GM19043 (cell line): ENCODE measurements at regions not wholly inside any gene's neighbourhood (a gene's known extent, or its start where the extent isn't known, plus 50 kb on each side); places are given as distances from the start of the nearest gene placed in this dataset.
"Not testable (repeated sequence)": the region's sequence is repeated elsewhere in the genome, so short reads cannot be mapped to it uniquely, and the experiment has no call there.

Experiments
- ATAC-seq: cut with Tn5 transposase; IDR thresholded peaks from one replicate; pipeline ENCODE4 v1.9.1; 2021; ENCODE audit warnings: low read depth; ENCODE audit not compliant: unreplicated experiment

DNA sequence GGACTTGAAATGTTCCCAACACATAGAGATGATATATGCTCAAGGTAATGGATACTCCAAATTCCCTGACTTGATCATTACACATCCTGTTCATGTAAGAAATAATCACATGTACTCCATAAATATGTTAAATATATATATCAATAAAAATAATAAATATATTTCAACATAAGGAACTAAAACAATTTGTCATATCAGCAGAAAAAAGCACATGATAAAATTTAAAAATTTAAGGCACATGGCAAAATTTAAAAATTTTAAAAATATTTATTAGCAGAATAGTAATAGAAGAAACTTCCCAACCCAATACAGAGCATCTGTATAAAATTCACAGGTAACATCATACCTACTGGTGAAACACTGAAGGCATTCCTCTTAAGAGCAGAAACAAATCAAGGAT is 109.6 kb upstream of the KYNU start:
- no peak for ATAC-seq

DNA sequence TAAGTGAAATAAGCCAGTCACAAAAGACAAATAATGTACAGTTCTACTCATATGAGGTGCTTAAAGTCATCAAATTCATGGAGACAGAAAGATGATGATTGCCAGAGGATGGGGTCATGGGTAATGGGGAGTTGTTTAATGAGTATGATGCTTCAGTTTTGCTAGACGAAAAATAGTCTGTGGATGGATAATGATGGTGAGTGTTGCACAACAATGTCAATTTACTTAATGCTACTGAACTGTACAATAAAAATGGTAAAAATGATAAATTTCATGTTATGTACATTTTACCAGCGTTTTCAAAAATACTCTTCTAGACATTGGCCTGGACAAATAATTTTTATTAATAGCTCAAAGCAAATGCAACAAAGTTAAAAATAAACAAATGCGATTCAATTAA is 118.5 kb upstream of the KYNU start:
- ATAC-seq = no peak

DNA sequence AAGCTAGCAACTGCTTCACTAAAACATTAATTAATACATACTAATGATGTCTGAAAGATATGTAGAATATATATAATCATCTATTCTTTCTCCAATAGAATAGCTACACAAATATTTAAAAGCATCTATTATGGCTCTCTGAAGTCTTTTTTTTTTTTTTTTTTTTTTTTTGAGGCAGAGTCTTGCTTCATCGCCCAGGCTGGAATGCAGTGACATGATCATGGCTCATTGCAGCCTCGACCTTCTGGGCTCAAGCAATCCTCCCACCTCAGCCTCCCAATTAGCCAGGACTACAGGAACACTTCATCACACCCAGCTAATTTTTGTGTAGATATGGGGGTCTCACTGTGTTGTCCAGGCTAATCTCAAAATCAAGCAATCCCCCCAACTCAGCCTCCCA is 120.4 kb upstream of the KYNU start:
- no peak for ATAC-seq

DNA sequence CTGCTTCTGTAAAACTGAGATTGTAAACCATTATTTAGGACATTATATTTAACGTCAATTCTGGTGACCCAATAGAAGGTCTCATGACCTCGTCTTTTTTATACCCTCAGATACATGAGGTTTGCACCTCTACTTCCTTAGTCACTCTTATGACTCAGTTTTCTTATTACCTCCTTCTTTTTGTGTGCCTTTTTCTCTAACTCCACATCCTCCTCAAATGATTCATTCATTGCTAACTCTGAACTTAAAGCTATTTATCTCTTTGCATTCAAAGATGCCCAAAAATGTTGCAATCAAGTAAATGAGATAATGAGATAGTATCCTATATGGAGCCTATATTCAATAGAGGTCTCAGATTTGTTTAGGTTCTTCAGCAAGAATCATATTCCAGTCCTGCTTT is 121.0 kb upstream of the KYNU start:
- ATAC-seq = no peak

DNA sequence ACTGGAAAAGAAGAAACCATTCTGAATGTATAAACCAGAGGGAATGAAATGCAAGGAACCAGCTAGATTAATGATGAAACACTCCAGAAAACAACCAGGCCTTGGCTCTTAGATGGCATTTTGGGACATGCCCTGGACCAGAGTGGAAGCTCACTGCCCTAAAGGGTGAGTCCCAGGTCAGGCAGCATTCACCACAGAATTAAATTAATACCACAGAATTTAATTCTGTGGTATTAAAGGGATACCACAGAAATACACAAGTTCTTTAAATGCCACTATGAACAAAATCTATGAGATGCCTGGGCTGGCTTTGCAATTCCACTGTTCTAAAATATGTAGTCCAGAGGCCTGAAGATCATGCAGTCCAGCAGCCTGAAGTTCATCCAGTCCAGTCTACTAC is 122.3 kb upstream of the KYNU start:
- ATAC-seq = no peak

DNA sequence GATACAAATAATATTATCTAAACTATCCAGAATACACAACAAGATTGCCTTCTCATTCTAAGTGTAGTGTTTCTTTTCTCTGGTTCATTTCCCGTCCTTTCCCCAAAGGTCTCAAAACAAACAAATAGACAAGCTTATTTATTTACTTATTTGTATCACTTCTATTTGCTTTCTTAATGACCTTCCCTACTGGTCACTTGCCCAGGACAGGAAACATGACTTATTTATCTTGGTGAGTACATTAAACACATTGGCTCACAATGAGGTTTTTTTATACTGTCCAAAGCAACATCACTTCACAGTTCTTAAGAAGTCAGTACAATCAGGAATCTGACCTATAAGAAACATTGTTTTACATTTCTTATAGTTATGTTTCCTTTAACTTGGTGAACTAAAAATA is 123.3 kb upstream of the KYNU start:
- ATAC-seq = no peak

DNA sequence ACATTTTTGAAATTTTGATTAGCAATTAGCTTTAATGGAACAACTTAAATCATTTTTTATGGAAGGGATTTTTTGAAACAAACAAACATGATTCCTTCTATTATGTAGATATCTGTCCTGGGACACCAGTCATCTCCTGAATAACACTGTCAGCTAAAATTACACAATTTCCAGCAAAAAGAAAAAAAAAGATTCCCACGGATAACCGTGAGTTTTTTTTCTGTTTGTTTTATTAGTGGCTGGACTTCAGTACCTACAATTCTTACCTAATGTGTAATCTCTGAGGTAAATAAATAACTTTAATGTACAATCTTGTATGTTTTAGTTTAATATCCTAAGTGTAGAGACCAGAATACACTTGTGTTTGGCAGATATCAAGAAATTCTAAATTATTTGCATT is 126.6 kb upstream of the KYNU start:
- no peak for ATAC-seq

DNA sequence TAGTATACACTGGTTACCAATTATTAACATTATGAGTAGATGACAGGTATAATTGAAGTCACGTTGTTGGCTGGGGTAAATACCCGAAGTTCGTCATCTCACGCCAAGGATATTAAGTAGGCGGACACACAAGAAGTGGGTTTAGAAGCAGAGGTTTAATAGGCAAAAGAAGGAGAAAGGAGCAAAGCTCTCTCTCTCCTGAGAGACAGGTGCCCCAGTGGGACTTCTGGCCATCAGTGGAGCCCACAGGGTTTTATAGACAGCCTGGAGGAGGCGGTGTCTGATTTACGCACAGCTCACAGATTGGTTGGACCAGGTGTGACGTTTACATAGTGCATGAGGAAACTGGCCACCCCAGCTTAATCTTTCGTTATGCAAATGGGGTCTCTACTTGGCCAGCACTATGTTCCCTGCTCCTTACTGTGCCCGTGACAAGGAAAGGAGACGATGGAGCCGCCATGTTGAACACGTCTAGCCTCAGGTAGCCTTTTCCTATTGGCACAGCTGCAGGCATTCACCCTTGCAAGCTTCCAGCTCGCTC is 128.8 kb upstream of the KYNU start:
- no peak for ATAC-seq

DNA sequence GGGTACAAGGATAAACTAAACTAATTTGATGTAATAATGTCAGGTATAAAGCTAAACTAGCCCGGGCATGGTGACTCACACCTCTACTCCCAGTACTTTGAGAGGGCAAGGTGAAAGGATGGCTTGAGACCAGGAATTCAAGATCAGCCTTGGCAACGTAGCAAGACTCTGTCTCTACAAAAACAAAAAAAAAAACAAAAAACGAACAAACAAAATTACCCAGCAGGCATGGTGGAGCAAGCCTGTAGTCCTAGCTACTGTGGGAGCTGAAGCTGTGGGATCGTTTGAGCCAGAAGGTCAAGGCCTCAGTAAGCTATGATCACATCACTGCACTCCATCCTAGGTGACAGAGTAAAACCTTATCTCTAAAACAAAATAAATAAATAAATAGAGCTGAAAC is 131.8 kb upstream of the KYNU start:
- ATAC-seq = no peak

DNA sequence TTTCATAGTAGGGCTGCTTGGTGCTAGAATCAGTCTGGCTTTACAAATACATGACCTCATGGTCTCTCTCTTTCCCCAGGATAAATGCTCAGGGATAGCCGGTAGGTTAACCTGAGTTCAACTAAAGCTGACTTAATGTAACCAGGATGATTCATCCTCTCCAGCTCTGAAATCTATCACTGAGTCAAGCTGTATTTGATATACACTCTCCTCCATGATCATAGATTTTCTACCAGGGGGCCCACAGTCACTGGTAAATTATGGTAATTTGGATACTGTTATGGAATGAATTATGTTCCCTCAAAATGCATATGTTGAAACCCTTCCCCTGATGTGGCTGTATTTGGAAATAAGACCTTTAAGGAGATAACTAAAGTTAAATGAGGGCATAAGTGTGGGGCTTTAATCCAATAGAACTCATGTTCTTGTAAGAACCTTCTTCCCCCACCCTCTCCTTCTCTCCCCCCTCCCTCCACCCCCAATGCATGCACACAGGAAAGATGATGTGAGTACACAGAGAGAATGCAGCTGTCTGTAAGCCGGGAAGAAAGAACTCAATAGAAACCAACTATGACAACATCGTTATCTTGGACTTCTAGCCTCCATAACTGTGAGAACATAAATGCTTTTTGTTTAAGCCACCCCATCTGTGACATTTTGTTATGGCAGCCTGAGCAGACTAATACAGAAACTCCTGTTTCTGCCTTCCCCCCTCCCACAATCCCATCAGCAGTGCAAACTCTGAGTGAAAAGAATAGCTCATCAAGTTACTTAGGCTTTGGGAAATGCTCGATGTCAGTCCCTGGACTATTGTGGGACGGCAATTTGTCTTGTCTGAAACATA is 134.9 kb upstream of the KYNU start:
- no peak for ATAC-seq

DNA sequence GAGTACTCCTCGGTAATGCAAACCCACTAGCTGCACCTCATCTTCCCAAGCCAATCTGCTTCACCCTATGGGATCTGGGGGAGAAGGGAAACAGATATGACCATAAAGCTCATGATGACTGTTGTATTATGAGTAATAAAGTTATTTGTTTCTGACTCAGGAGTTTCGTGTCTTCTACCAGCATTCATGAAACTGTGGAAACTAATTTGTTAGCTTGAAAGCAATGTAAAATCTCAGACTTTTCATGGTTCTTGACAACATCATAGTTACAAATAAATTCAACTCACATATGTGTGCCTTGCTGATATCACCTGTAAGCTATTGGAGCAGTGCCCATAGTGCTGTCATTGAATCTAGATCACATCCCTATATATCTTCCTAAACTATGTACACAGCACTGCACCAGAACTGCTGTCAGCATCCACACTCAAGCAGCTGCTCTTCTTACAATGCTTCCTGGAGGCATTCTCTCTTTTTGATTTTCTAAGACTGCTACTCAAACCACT is 135.6 kb upstream of the KYNU start:
- ATAC-seq = no peak

DNA sequence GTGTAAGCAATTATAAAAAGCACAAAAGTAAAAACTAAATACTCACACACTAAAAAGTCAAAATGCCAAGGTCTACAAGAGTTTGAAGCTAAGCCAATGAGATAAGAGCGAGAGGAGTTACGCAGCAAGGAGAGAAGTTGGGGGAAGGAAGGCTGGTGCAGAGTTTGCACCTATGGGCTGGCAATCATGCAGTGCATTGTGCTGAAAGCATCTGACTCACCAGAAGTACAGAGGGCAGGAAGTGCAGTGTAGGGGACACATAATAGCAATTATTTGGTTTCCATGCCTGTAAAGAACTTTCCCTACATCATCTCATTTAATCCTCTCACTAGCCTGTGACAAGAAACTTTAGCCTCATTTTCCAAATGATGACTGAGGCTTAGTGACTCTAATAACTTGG is 142.7 kb upstream of the KYNU start:
- no peak for ATAC-seq

DNA sequence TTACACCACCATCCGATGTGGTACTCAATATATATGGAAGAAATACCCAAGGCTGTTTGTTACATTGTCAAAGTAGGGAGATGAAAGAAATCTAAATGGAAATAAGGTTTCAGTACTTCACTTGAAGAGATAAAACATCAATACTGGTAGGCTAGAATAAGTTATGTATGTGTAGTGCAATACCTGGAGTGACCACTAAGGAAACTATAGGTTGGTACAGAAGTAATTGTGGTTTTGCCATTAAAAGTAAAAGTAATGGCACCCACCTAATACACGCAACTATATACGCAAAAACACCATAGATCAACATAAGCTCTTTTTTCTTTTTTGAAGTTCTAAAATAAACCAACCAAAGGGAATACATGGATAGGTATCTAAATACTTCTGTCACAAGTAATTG is 143.2 kb upstream of the KYNU start:
- ATAC-seq = no peak

DNA sequence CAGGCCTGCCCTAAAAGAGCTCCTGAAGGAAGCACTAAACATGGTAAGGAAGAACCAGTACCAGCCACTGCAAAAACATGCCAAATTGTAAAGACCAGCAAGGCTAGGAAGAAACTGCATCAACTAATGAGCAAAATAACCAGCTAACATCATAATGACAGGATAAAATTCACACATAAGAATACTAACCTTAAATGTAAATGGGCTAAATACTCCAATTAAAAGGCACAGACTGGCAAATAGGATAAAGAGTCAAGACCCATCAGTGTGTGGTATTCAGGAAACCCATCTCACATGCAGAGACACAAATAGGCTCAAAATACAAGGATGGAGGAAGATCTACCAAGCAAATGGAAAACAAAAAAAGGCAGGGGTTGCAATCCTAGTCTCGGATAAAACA is 147.7 kb upstream of the KYNU start:
- ATAC-seq = not testable (repeated sequence)

DNA sequence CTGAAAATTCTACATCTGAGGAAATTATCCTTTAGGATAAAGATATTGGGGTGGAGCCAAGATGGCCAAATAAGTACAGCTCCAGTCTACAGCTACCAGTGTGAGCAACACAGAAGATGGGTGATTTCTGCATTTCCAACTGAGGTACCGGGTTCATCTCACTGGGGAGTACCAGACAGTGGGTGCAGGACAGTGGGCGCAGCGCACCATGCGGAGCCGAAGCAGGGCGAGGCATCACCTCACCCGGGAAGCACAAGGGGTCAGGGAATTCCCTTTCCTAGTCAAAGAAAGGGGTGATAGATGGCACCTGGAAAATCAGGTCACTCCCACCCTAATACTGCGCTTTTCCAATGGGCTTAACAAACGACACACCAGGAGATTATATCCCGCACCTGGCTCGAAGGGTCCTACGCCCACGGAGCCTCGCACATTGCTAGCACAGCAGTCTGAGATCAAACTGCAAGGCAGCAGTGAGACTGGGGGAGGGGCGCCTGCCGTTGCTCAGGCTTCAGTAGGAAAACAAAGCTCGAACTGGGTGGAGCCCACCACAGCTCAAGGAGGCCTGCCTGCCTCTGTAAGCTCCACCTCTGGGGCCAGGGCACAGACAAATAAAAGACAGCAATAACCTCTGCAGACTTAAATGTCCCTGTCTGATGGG is 149.5 kb upstream of the KYNU start:
- ATAC-seq = not testable (repeated sequence)

DNA sequence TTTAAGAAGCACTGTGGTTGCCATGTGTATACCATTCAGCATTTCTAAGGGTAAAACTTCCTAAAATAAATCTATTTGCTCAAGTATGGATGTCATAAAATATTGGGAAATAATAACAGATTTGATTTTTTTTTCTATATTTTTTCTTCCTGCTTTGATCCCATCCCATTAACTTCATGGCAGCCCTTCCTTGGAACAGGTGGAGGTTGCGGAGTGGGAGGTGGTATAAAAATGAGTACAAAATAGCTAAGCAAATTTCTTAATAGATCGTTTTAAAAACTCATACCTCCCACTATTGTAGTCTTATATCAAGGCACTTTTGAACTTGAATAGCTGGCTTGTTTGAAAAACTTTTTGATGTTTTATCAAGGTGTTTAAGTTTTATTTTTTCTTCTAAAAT is 152.1 kb upstream of the KYNU start:
- ATAC-seq = no peak

DNA sequence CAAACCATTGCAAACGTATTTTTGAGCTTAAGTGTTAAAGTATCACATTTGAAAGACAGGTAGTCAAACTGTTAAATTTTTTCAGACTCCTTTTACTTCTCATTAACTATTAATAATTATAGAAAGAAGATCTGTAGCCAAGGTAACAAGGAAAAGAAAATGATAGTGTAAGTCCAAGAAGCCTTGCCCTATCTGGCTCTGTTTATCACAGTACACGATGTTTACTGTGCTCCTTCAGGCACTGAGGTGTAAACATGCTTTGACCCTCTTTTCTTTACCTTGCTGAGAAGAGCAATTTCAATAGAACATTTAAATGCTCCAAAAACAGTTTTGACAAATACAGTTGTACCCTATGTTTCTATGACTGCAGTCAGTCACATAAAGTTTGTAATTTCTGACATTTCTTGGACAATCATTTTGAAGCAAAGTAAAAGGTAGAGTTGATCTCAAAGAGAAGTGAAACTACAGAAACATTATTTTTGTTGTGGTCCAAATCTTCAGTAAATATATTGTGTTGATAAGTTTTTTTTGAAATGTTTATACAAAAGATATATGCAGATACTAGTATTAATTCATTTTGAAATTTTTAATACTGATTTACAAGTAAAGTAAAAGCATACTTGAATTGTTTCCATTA is 152.6 kb upstream of the KYNU start:
- ATAC-seq = peak; percentile 46

DNA sequence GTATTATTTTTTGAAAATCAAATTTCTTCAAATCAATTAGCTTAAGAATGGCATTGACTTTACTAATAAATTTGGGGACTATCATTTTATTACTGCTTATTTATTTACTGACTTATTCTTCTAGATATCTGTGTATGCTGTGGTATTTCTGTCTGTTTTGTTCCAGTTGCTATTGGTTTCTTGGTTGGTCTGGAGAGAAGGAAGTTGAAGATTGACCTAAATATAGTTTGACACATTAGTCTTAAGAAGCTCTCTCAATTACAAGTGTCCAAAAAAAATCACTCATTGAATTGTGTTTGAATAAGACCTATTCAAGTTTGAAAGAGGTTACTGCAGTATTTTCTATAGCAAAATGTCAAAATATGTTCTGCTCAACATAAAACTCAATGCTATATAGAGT is 153.3 kb upstream of the KYNU start:
- no peak for ATAC-seq

DNA sequence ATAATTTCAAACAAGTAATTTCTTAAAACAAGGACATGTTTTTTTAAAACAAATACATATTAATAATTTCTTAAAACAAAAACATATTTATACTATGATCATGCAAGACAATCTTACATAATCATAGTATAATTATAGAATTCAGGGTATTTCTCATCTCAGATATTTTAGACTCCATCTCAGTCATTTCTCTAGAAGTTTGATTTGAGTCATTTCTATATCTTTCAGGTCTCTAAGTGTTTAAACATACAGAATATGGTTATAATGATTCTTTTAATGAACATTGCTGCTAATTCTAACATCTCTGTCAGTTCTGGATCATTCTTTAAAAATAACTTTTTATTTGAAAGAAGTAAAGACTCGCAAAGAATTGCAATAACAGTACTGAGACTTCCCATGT is 154.2 kb upstream of the KYNU start:
- ATAC-seq = no peak

DNA sequence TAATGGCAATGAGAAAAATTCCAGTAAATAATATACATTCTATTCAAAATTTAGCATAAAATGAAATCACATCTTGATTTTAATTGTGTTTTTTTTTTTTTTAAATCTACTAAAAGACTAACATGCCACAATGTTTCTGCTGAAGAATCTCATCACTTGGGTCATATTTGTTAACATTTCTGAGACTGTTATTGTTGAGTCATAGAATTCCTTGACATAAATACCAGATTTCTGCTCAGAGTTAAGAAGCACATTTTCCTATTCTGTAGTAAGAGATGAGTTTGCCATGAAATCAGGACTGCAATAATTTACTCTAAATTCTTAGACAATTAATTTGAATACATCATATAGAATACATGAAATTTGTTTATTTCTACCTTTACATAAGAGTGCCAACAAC is 154.9 kb upstream of the KYNU start:
- ATAC-seq = no peak

DNA sequence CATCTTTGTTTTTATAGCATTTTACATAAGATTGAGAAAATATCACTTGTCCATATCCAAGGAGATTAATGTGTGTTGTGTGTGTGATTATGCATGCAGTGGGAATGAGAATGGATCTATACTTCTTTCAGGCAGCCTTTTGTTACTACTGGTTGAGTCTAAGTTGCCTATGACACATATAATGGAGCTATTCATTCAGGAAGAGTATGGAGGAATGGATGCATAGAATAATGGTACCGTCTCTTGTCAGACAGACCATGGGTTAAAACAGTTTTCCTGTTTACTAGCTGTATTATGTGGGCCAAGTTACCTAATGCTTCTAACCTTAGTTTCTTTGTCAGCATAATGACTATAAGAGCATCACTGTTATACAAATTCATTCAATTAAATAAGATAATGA is 155.4 kb upstream of the KYNU start:
- no peak for ATAC-seq
